Glomerular endothelial cell (primary cell): ENCODE measurements at regions not wholly inside any gene's neighbourhood (a gene's known extent, or its start where the extent isn't known, plus 50 kb on each side); places are given as distances from the start of the nearest gene placed in this dataset.
"Not testable (repeated sequence)": the region's sequence is repeated elsewhere in the genome, so short reads cannot be mapped to it uniquely, and the experiment has no call there.

Experiments used
- DNase-seq: peaks from one replicate; pipeline ENCODE4 v3.0.0-alpha.2; 2011; ENCODE audit warnings: low read depth, low spot score; ENCODE audit errors: extremely low read depth

GRCh38 chr3:176097027-176097426 is 1100.3 kb downstream of the TBL1XR1 start:
- DNase-seq: no peak

GRCh38 chr3:176093892-176094291 is 1103.4 kb downstream of the TBL1XR1 start:
- DNase-seq: not testable (repeated sequence)

GRCh38 chr3:176090727-176091126 is 1106.6 kb downstream of the TBL1XR1 start:
- no peak for DNase-seq

GRCh38 chr3:176088962-176089383 is 1108.3 kb downstream of the TBL1XR1 start:
- DNase-seq: no peak

- no peak for DNase-seq
Measured at GRCh38 chr3:176087066-176087697, 1110.1 kb downstream of the TBL1XR1 start.

GRCh38 chr3:176079785-176080184 is 1117.5 kb downstream of the TBL1XR1 start:
- DNase-seq: no peak

GRCh38 chr3:176078906-176079305 is 1118.4 kb downstream of the TBL1XR1 start:
- no peak for DNase-seq

GRCh38 chr3:176075491-176075890 is 1121.8 kb downstream of the TBL1XR1 start:
- DNase-seq: no peak

- DNase-seq: no peak
Measured at GRCh38 chr3:176075046-176075445, 1122.2 kb downstream of the TBL1XR1 start.

- no peak for DNase-seq
Measured at GRCh38 chr3:176074096-176074495, 1123.2 kb downstream of the TBL1XR1 start.

- no peak for DNase-seq
Measured at GRCh38 chr3:176071943-176072342, 1125.3 kb downstream of the TBL1XR1 start.

- DNase-seq: no peak
Measured at GRCh38 chr3:176068750-176069149, 1128.5 kb downstream of the TBL1XR1 start.

- DNase-seq: no peak
Measured at GRCh38 chr3:176058856-176059255, 1138.4 kb downstream of the TBL1XR1 start.

GRCh38 chr3:176055836-176056235 is 1141.4 kb downstream of the TBL1XR1 start:
- DNase-seq: no peak

- DNase-seq: no peak
Measured at GRCh38 chr3:176051766-176052165, 1145.5 kb downstream of the TBL1XR1 start.

- DNase-seq: no peak
Measured at GRCh38 chr3:176046703-176047102, 1150.6 kb downstream of the TBL1XR1 start.

GRCh38 chr3:176041812-176042211 is 1155.5 kb downstream of the TBL1XR1 start:
- DNase-seq: no peak

- DNase-seq: no peak
Measured at GRCh38 chr3:176041185-176041584, 1156.1 kb downstream of the TBL1XR1 start.

GRCh38 chr3:176037636-176038035 is 1159.6 kb downstream of the TBL1XR1 start:
- DNase-seq: no peak

GRCh38 chr3:176032043-176032442 is 1165.2 kb downstream of the TBL1XR1 start:
- no peak for DNase-seq

- DNase-seq: not testable (repeated sequence)
Measured at GRCh38 chr3:176016203-176016602, 1157.1 kb downstream of the NAALADL2 start.

- DNase-seq: not testable (repeated sequence)
Measured at GRCh38 chr3:176015228-176015627, 1156.1 kb downstream of the NAALADL2 start.

- no peak for DNase-seq
Measured at GRCh38 chr3:176009256-176009655, 1150.1 kb downstream of the NAALADL2 start.
